Peyer's patch (tissue), 4 donors: ENCODE measurements at regions not wholly inside any gene's neighbourhood (a gene's known extent, or its start where the extent isn't known, plus 50 kb on each side); places are given as distances from the start of the nearest gene placed in this dataset.
"Not testable (repeated sequence)": the region's sequence is repeated elsewhere in the genome, so short reads cannot be mapped to it uniquely, and the experiment has no call there.

Experiments used
- DNase-seq, 3 donors: peaks; one replicate each; pipeline ENCODE4 v3.0.0-alpha.2; 2017 to 2019
- H3K27ac ChIP-seq, 4 donors: fragments of 200-600 bp; sonication (generic); one replicate each; pipeline ENCODE4 v1.5.1; 2016 to 2019
- H3K27me3 ChIP-seq, 2 donors: fragments of 200-600 bp; sonication (generic); one replicate each; pipeline ENCODE4 v1.5.1; 2019
- H3K36me3 ChIP-seq, 3 donors: fragments of 200-600 bp; sonication (generic); one replicate each; pipeline ENCODE4 v1.5.1; 2016 to 2019
- H3K4me1 ChIP-seq, 4 donors: fragments of 200-600 bp; sonication (generic); one replicate each; pipeline ENCODE4 v1.5.1; 2016 to 2019
- H3K4me3 ChIP-seq, 4 donors: fragments of 200-600 bp; sonication (generic); 1 replicate in 3 of 4; 2 replicates in 1 of 4; pipeline ENCODE4 v1.5.1; 2016 to 2019; ENCODE audit warnings: mild to moderate bottlenecking in 1 of 4
- H3K9me3 ChIP-seq, 4 donors: fragments of 200-600 bp; sonication (generic); one replicate each; pipeline ENCODE4 v1.5.1; 2016 to 2019; ENCODE audit warnings: mild to moderate bottlenecking in 1 of 4
- CTCF ChIP-seq, 6 experiments: fragments of 450-650 bp in 4 of 6; fragments of 200-600 bp in 2 of 6; sonication (generic) in 1 of 6; IDR thresholded peaks; one replicate each; pipeline ENCODE4 v1.5.1; 2017 to 2019; ENCODE audit warnings: antibody characterized with exemption in 6 of 6, mild to moderate bottlenecking in 3 of 6, moderate library complexity in 1 of 6
- POLR2A ChIP-seq, 2 donors: fragments of 450-650 bp; IDR thresholded peaks; one replicate each; pipeline ENCODE4 v1.5.1; 2017; ENCODE audit warnings: antibody characterized with exemption in 2 of 2, mild to moderate bottlenecking in 2 of 2, moderate library complexity in 2 of 2

- H3K27ac ChIP-seq = no peak overlapping the region
- H3K9me3 ChIP-seq = no peaks in the 10 kb centered on the region
- no peaks in the 10 kb centered on the region for H3K4me1 ChIP-seq
- H3K27me3 ChIP-seq = no peaks in the 10 kb centered on the region
- H3K36me3 ChIP-seq = no peaks in the 10 kb centered on the region
- TF ChIP-seq POLR2A (IDR thresholded peaks at IDR 0.05) (no peak), CTCF (IDR thresholded peaks at IDR 0.05) (no peak)
- no peak overlapping the region for H3K4me3 ChIP-seq
- no peak for DNase-seq
Observed at GRCh38 chr4:133559987-133560386, 410.9 kb downstream of the PCDH10 start.

- TF ChIP-seq CTCF (IDR thresholded peaks at IDR 0.05) (no peak), POLR2A (IDR thresholded peaks at IDR 0.05) (no peak)
- no peak for DNase-seq
- no peaks in the 10 kb centered on the region for H3K9me3 ChIP-seq
- H3K36me3 ChIP-seq = no peaks in the 10 kb centered on the region
- H3K4me1 ChIP-seq = no peaks in the 10 kb centered on the region
- no peak overlapping the region for H3K4me3 ChIP-seq
- H3K27ac ChIP-seq = no peak overlapping the region
- no peaks in the 10 kb centered on the region for H3K27me3 ChIP-seq
Observed at GRCh38 chr4:133555671-133556070, 406.6 kb downstream of the PCDH10 start.

GRCh38 chr4:133550436-133550835 lies 401.3 kb downstream of the PCDH10 start:
- no peak for DNase-seq
- TF ChIP-seq CTCF (IDR thresholded peaks at IDR 0.05) (no peak), POLR2A (IDR thresholded peaks at IDR 0.05) (no peak)
- Histone ChIP-seq H3K4me3 (no peak overlapping the region), H3K4me1 (no peaks in the 10 kb centered on the region), H3K9me3 (no peaks in the 10 kb centered on the region), H3K27me3 (no peaks in the 10 kb centered on the region), H3K27ac (no peak overlapping the region), H3K36me3 (no peaks in the 10 kb centered on the region)

- no peaks in the 10 kb centered on the region for H3K9me3 ChIP-seq
- no peak overlapping the region for H3K4me3 ChIP-seq
- no peak for DNase-seq
- TF ChIP-seq CTCF (IDR thresholded peaks at IDR 0.05) = no peak
- no peak for TF ChIP-seq POLR2A (IDR thresholded peaks at IDR 0.05)
- H3K36me3 ChIP-seq = no peaks in the 10 kb centered on the region
- no peaks in the 10 kb centered on the region for H3K4me1 ChIP-seq
- H3K27me3 ChIP-seq = no peaks in the 10 kb centered on the region
- no peak overlapping the region for H3K27ac ChIP-seq
Observed at GRCh38 chr4:133544097-133544496, 395.0 kb downstream of the PCDH10 start.

GRCh38 chr4:133537780-133538281 lies 388.7 kb downstream of the PCDH10 start:
- DNase-seq = no peak
- Histone ChIP-seq H3K4me3 (no peak overlapping the region), H3K27ac (no peak overlapping the region), H3K36me3 (no peaks in the 10 kb centered on the region), H3K27me3 (no peaks in the 10 kb centered on the region), H3K4me1 (no peaks in the 10 kb centered on the region), H3K9me3 (no peaks in the 10 kb centered on the region)
- no peak for TF ChIP-seq CTCF (IDR thresholded peaks at IDR 0.05)
- no peak for TF ChIP-seq POLR2A (IDR thresholded peaks at IDR 0.05)

GRCh38 chr4:133534224-133534623 lies 385.1 kb downstream of the PCDH10 start:
- H3K4me3 ChIP-seq, H3K36me3 ChIP-seq, H3K27me3 ChIP-seq, H3K27ac ChIP-seq, H3K9me3 ChIP-seq, H3K4me1 ChIP-seq, DNase-seq: not testable (repeated sequence)
